ENCODE measurements at regions not wholly inside any gene's neighbourhood (a gene's known extent, or its start where the extent isn't known, plus 50 kb on each side); places are given as distances from the start of the nearest gene placed in this dataset.

- DNase-seq (ENCODE audit: low read depth, low spot score) (no peak), FAIRE-seq (no peak)
- Histone ChIP-seq H3K9ac (replicated peaks; ENCODE audit: extremely low read depth, insufficient read depth, low read length) (no peak overlapping the region), H3K79me2 (ENCODE audit: control insufficient read depth, insufficient read depth, low read length) (no peaks in the 10 kb centered on the region), H3K9me3 (replicated peaks; ENCODE audit: control insufficient read depth, insufficient read depth, low read length) (no peaks in the 10 kb centered on the region), H4K20me1 (replicated peaks; ENCODE audit: control insufficient read depth, extremely low read depth, insufficient read depth, low read length) (no peaks in the 10 kb centered on the region), H3K27ac (ENCODE audit: insufficient read depth, low read depth, low read length) (no peak overlapping the region), H3K36me3 (ENCODE audit: control insufficient read depth in 2 of 2, extremely low read depth in 1 of 2, insufficient read depth in 2 of 2, low read length in 2 of 2) (no peaks in the 10 kb centered on the region), H3K4me2 (ENCODE audit: insufficient read depth, low read length) (no peak overlapping the region), H3K4me1 (ENCODE audit: control insufficient read depth, extremely low read depth, insufficient read depth, low read length) (no peaks in the 10 kb centered on the region), H3K9me1 (replicated peaks; ENCODE audit: control insufficient read depth, extremely low read depth, insufficient read depth, low read length) (no peaks in the 10 kb centered on the region), H2AFZ (ENCODE audit: low read depth, low read length) (no peak overlapping the region), H3K4me3 (replicated peaks in 1 of 3; ENCODE audit: insufficient read depth in 1 of 3, low read depth in 1 of 3, low read length in 3 of 3) (no peak overlapping the region), H3K27me3 (ENCODE audit: control insufficient read depth in 2 of 2, insufficient read depth in 2 of 2, low read length in 2 of 2) (peaks cover 0 to 2% of the 10 kb centered on the region in 2 experiments)
- dilution Hi-C loops (cut with MboI; ENCODE audit: extremely low pct_ligation_motif_present, low sequenced_read_pairs) (no loop called here), intact Hi-C loops (cut with micrococcal nuclease) (no loop called here)
- ChIA-PET POLR2A (no interaction called here), CTCF (no interaction called here)
- no TSS peak for BruUV-seq (replicated peaks)
- no peak for TF ChIP-seq POLR2AphosphoS5 (IDR thresholded peaks at IDR 0.05; ENCODE audit: insufficient read depth, low read depth, low read length)
- TF ChIP-seq POLR2A (IDR thresholded peaks at IDR 0.05; ENCODE audit: low read depth, low read length): no peak
- no peak for TF ChIP-seq FOS (IDR thresholded peaks at IDR 0.05; ENCODE audit: borderline replicate concordance, insufficient read depth, low read length)
- TF ChIP-seq CTCF (IDR thresholded peaks at IDR 0.05; ENCODE audit: extremely low read depth in 1 of 2, insufficient read depth in 1 of 2, low read depth in 1 of 2, low read length in 2 of 2): no peak
- TF ChIP-seq, protein P1, sequence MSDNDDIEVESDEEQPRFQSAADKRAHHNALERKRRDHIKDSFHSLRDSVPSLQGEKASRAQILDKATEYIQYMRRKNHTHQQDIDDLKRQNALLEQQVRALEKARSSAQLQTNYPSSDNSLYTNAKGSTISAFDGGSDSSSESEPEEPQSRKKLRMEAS (IDR thresholded peaks at IDR 0.05; ENCODE audit: insufficient read depth, insufficient read length): no peak
- no peak for TF ChIP-seq JUN (IDR thresholded peaks at IDR 0.05; ENCODE audit: borderline replicate concordance, insufficient read depth, insufficient read length, low read depth)
- TF ChIP-seq GATA2 (IDR thresholded peaks at IDR 0.05; ENCODE audit: insufficient read depth, insufficient read length, low read depth, low read length): no peak
- TF ChIP-seq MYC (IDR thresholded peaks at IDR 0.05; ENCODE audit: low read depth, low read length): no peak
- TF ChIP-seq EZH2 (IDR thresholded peaks at IDR 0.05; ENCODE audit: borderline replicate concordance, low read depth, low read length, severe bottlenecking): no peak
Measured at GRCh38 chr3:72510247-72510646, 338.0 kb downstream of the SHQ1 start.

Data from endothelial cell of umbilical vein (primary cell).